Testis (tissue), 2 donors: ENCODE measurements at regions not wholly inside any gene's neighbourhood (a gene's known extent, or its start where the extent isn't known, plus 50 kb on each side); places are given as distances from the start of the nearest gene placed in this dataset.

Source experiments
- CTCF ChIP-seq, 3 experiments: fragments of 450-650 bp in 2 of 3; fragments of 200-600 bp in 1 of 3; sonication (generic) in 1 of 3; IDR thresholded peaks; one replicate each; pipeline ENCODE4 v1.5.1; 2016 to 2019; ENCODE audit warnings: antibody characterized with exemption in 3 of 3, mild to moderate bottlenecking in 2 of 3, moderate library complexity in 1 of 3
- POLR2A ChIP-seq: fragments of 450-650 bp; IDR thresholded peaks from one replicate; pipeline ENCODE4 v1.6.1; 2017; ENCODE audit warnings: antibody characterized with exemption, mild to moderate bottlenecking, moderate library complexity

- TF ChIP-seq CTCF (IDR thresholded peaks at IDR 0.05) = no peak
- no peak for TF ChIP-seq POLR2A
Observed at GRCh38 chr10:31596765-31597164, 277.7 kb downstream of the ZEB1 start.
